ENCODE measurements at regions not wholly inside any gene's neighbourhood (a gene's known extent, or its start where the extent isn't known, plus 50 kb on each side); places are given as distances from the start of the nearest gene placed in this dataset.

DNA sequence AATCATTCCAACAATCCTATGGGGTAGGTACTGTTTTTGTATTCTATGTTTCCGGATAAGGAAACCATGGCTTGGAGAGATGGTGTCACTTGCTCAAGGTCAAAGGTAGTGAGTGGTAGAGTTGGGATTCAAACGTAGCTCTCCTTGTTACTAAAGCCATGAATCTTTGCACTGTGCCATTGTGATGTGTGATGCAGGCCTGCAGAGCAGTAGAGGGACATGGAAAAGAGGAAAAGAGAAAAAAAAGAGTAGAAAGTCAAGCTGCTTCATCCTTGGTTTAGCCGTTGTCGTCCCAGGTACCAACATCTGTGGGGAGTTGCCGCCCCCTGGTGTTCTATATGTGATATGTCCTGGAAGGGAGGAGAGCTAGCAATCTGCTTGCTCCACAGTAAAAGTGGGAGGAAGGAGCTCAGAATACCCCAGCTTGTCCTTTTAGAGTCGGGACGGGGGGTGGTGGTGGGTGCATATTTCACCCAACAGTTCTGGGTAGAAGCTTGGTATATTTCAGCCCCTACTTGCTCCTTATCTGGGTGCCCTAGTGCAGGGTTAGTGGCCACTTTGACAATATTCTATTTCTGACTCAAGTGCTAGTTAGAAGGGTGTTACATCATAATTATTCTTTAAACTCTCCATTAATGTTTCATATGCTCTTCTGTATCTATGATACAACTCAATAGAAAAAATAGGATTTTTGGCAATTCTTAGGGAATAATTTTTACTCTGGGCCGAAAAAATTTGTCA lies 98.4 kb downstream of the EBNA1BP2 start (continued):
- no peak for TF ChIP-seq ELF1 (CRISPR knock-in tag; IDR thresholded peaks at IDR 0.05)
- TF ChIP-seq, protein P1, sequence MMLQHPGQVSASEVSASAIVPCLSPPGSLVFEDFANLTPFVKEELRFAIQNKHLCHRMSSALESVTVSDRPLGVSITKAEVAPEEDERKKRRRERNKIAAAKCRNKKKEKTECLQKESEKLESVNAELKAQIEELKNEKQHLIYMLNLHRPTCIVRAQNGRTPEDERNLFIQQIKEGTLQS (CRISPR knock-in tag; IDR thresholded peaks at IDR 0.05): no peak
- TF ChIP-seq, protein P2, sequence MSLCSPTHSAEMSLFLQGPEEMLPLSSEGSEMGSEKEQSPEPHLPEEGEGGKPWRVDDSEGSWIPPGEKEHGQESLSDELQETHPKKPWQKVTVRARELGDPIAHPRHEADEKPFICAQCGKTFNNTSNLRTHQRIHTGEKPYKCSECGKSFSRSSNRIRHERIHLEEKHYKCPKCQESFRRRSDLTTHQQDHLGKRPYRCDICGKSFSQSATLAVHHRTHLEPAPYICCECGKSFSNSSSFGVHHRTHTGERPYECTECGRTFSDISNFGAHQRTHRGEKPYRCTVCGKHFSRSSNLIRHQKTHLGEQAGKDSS (CRISPR knock-in tag; IDR thresholded peaks at IDR 0.05; ENCODE audit: borderline replicate concordance, low read depth): no peak
- peak; percentile 51 for TF ChIP-seq GATAD2A (CRISPR knock-in tag; IDR thresholded peaks at IDR 0.05)
- TF ChIP-seq RBAK (CRISPR knock-in tag; IDR thresholded peaks at IDR 0.05): no peak
- TF ChIP-seq ZNF678 (CRISPR knock-in tag; IDR thresholded peaks at IDR 0.05): no peak
- no peak for TF ChIP-seq JUND (CRISPR knock-in tag; IDR thresholded peaks at IDR 0.05)
- no peak for TF ChIP-seq TAF1 (CRISPR knock-in tag; IDR thresholded peaks at IDR 0.05)
- TF ChIP-seq ZFX (CRISPR knock-in tag; IDR thresholded peaks at IDR 0.05; ENCODE audit: low read depth): no peak
- TF ChIP-seq KAT8 (CRISPR knock-in tag; IDR thresholded peaks at IDR 0.05): no peak
- TF ChIP-seq, protein P3, sequence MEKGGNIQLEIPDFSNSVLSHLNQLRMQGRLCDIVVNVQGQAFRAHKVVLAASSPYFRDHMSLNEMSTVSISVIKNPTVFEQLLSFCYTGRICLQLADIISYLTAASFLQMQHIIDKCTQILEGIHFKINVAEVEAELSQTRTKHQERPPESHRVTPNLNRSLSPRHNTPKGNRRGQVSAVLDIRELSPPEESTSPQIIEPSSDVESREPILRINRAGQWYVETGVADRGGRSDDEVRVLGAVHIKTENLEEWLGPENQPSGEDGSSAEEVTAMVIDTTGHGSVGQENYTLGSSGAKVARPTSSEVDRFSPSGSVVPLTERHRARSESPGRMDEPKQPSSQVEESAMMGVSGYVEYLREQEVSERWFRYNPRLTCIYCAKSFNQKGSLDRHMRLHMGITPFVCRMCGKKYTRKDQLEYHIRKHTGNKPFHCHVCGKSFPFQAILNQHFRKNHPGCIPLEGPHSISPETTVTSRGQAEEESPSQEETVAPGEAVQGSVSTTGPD (CRISPR knock-in tag; IDR thresholded peaks at IDR 0.05): no peak
- no peak for TF ChIP-seq RFX5 (IDR thresholded peaks at IDR 0.05; ENCODE audit: low read depth, low read length)
- TF ChIP-seq THAP11 (CRISPR knock-in tag; IDR thresholded peaks at IDR 0.05): 0 out of 2 replicates have a peak, but pooled peaks have one; percentile 14
- TF ChIP-seq TEAD3 (CRISPR knock-in tag; optimal IDR thresholded peaks at IDR 0.05; ENCODE audit: borderline replicate concordance): no peak
- TF ChIP-seq, protein P4, sequence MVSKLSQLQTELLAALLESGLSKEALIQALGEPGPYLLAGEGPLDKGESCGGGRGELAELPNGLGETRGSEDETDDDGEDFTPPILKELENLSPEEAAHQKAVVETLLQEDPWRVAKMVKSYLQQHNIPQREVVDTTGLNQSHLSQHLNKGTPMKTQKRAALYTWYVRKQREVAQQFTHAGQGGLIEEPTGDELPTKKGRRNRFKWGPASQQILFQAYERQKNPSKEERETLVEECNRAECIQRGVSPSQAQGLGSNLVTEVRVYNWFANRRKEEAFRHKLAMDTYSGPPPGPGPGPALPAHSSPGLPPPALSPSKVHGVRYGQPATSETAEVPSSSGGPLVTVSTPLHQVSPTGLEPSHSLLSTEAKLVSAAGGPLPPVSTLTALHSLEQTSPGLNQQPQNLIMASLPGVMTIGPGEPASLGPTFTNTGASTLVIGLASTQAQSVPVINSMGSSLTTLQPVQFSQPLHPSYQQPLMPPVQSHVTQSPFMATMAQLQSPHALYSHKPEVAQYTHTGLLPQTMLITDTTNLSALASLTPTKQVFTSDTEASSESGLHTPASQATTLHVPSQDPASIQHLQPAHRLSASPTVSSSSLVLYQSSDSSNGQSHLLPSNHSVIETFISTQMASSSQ (IDR thresholded peaks at IDR 0.05; ENCODE audit: low read depth): no peak
- TF ChIP-seq, protein P4 (CRISPR knock-in tag; IDR thresholded peaks at IDR 0.05; ENCODE audit: borderline replicate concordance): no peak
- TF ChIP-seq, protein P5, sequence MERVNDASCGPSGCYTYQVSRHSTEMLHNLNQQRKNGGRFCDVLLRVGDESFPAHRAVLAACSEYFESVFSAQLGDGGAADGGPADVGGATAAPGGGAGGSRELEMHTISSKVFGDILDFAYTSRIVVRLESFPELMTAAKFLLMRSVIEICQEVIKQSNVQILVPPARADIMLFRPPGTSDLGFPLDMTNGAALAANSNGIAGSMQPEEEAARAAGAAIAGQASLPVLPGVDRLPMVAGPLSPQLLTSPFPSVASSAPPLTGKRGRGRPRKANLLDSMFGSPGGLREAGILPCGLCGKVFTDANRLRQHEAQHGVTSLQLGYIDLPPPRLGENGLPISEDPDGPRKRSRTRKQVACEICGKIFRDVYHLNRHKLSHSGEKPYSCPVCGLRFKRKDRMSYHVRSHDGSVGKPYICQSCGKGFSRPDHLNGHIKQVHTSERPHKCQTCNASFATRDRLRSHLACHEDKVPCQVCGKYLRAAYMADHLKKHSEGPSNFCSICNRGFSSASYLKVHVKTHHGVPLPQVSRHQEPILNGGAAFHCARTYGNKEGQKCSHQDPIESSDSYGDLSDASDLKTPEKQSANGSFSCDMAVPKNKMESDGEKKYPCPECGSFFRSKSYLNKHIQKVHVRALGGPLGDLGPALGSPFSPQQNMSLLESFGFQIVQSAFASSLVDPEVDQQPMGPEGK (CRISPR knock-in tag; IDR thresholded peaks at IDR 0.05): no peak
- TF ChIP-seq, protein P6, sequence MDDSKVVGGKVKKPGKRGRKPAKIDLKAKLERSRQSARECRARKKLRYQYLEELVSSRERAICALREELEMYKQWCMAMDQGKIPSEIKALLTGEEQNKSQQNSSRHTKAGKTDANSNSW (CRISPR knock-in tag; IDR thresholded peaks at IDR 0.05; ENCODE audit: borderline replicate concordance): no peak
- TF ChIP-seq ZNF431 (CRISPR knock-in tag; IDR thresholded peaks at IDR 0.05; ENCODE audit: borderline replicate concordance, low read depth): no peak

Data from HepG2 (cell line).